GM21528 (cell line): ENCODE measurements at regions not wholly inside any gene's neighbourhood (a gene's known extent, or its start where the extent isn't known, plus 50 kb on each side); places are given as distances from the start of the nearest gene placed in this dataset.

Experiments used
- ATAC-seq: cut with Tn5 transposase; IDR thresholded peaks from one replicate; pipeline ENCODE4 v1.9.1; 2021; ENCODE audit warnings: mild to moderate bottlenecking, moderate library complexity; ENCODE audit not compliant: unreplicated experiment, low FRiP score

DNA sequence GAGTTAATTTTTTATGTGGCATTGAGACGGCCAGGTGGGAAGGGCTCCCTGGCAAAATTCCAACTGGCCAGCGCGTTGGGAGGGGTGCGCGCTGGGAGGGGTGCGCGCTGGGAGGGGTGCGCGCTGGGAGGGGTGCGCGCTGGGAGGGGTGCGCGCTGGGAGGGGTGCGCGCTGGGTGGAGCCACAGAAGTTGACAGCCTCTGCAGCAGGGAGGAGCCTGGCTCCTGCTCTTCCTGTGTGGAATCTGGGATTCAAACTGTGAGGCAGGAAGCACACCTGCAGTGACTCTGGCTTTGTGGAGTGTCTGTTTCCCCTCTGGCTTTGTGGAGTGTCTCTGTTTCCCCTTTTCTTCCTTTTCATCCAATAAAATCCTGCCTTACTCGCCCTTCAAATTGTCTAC is 147.9 kb upstream of the CBLN2 start:
- ATAC-seq, result no peak

DNA sequence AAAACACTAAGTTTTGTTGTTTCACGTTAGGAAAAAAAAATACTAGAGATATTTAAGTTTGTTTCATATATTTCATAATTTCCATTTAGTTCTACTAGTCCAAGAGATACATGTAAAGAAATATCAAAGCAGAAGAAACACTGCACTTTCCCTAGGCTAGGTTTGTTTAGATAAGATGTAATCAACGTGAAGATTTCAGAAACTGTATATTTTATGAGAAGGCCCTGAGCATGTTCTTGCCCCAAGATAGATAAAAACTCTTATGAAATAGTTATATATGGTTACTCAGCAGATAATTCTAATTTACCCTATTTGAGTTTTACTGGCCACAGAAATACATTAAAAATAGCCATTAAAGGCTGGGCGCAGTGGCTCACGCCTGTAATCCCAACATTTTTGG is 143.6 kb upstream of the CBLN2 start:
- no peak for ATAC-seq

DNA sequence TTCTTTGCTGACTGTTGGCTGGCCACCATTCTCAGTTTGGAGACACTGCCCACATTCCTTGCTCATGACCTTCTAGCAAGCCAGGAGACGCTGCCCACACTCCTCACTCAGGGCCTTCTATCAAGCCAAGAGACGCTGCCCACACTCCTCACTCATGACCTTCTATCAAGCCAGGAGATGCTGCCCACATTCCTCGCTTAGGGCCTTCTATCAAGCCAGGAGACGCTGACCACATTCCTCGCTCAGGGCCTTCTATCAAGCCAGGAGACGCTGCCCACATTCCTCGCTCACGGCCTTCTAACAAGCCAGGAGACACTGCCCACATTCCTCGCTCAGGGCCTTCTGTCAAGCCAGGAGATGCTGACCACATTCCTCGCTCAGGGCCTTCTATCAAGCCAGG is 131.3 kb upstream of the CBLN2 start:
- no peak for ATAC-seq

DNA sequence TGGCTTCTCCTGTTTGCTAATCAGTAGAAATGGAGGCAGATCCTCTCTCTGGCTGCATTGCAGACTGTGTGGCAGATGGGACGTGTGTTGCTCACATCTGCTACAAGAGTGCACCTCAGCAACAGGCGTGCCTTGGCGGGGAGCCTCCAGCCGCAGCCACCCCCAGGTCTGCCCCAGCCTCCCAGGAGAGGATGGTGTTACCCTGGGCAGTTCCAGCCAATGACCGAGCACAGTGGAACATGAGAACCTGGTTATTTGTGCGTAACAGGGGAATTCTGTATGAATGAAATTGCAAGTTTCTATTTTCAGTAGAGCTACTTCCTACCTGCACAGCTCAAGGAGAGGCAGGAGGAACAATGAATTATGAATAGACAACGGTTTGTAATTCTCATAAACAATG is 130.6 kb upstream of the CBLN2 start:
- peak; percentile 90 for ATAC-seq

DNA sequence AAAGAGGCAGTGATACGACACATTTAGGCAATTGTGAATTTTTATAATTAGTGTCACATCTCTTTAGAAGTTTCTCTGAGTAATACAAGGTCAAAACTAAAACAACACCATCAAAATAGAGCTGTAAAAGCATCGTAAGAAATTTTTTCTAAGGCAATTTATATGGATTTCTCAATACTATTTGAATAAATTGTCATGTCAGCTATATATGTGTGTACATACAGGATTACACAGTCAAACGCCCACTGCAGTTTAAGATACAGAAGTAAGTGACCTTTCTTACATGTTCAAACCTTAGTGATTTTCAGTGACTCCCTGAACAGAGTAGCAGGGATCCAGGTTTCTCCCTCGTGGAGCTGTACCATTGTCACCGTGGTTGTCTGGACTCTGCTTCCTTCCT is 129.1 kb upstream of the CBLN2 start:
- ATAC-seq, result no peak

DNA sequence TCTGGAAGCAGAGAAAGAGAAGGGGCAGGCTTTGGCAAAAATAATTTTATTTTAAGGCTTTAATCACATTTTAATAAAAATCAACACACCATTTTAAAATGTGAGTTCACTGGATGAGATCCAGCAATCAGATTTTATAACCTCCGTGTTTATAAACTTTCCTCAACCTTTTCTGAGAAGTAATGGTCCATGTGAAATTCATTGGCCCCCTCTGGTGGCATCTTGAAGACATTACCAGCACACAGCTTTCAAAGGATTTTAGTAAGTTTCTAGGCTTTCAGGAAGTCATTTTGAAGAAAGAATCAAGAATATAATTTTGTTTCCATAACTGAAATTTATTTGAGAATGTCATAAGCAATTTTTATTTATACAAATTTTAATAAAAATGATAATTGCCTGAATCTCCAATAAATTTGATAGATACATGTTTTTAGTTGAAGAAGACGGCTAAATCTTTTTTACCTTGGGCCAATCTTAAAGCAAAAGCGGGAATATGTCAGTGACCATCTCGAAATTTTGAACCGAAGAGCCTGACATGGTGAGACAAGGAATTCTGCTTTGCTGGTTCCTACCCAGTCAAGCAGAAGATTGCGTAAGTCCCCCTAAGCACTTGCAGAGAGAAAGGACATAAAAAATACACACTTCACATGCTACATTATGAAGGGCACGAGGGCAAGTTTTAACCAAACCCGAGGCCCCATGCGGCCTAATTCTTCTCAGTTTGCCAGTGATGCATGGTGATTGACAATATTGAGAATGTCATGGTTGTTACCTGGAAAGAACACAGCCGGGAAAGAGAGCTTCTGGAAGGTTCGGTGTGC is 128.4 kb upstream of the CBLN2 start:
- peak; percentile 60 for ATAC-seq

DNA sequence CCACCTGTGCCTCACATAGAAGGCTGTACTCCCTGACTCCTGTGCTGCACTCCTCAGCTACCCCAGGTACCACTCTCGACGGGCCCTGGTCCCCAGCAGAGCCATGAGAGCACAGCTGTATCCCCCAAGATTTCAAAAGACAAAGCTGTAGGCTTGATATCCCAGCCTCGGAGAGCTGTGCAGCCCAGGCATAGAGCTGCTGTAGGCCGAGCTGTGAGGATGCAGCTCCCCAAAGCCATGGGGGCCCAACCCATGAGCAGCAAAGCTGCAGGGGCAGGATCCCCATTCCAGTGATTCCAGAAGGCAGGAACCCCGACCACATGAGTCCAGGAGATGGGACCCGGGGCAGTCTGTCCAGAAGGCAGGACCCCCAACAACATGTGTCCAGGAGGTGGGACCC is 123.8 kb upstream of the CBLN2 start:
- no peak for ATAC-seq

DNA sequence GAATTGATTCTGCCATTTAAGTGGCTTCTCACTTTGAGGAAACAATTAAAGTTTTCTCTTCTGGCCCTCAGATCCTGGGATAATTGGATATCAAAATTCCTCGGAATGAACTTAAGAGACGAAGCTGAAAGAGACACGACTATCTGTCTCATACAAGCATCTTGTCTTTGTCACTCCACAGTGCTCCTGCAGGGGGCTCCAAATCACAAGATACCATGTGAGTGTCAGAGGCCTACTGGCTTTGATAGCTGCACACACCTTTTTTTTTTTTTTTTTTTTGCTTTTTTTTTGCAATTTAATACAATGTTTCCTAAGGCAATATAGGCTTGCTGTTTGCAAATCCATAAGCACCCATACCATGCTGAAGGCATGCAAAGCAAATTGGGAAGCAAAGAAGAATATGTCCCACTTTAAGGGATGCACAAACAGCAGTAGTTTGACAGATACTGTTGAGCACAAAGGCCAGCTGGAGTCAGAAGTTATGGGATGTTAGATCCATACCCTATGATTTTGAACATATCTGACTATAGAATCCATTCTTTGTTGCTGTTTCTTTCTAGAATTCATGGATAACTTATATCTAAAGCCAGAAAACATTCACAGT is 109.0 kb upstream of the CBLN2 start:
- peak; percentile 96 for ATAC-seq

DNA sequence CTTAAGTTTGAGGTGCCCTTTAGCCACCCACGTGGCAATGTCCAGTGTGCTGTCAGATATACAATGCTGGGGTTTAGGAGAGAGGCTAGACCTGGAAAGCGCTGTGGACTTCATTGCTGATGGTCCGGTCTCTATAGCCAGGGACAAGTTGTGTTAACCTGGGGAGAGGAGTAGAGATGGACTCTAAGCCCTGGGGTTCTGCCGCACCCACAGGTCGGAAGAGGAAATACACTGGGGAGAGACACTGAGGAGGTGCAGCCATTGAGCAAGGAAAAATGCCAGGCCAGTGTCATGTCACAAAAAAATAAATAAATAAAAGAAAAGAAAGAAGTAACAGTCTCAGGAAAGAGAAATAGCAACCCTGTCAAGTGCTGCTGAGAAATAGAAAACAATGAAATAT is 106.9 kb upstream of the CBLN2 start:
- ATAC-seq, result no peak

DNA sequence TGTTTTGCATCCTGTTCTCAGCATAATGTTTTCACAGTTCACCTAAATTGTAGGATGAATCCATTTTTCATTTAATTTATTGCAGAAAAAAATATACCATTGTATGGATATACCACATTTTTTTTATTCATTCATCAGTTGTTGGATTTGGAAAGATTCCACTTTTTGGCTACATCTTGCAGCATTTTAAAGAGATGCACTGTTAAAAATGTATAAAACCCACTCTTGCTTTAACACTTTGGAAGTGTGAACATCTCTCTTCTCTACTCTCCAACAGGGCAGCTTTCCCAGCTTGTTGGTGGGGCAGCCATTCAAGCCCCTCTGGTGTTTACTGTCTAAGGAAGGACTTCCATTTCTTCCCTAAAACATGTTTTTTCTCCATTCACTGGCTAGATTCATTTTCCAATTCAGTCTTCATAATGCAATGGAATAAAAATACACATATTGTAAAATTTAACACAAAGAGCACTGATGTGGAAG is 104.4 kb upstream of the CBLN2 start:
- ATAC-seq, result no peak

DNA sequence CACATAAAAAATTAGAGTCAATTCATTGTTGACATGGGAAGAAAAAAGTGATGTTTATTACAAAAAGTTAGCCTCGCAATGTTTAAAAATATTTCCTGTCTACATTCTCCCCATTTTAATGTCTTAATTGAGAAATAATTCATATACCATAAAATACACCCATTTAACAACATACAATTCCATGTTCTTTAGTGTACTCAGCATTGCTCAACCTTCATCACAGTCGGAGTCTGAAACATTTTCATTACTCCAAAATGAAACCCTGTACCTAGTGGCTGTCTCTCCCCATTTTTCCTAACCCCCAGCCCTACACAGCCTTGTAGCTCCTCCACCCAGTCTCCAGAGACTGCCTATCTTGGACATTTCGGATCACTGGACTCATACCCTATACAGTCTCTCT is 103.9 kb upstream of the CBLN2 start:
- no peak for ATAC-seq

DNA sequence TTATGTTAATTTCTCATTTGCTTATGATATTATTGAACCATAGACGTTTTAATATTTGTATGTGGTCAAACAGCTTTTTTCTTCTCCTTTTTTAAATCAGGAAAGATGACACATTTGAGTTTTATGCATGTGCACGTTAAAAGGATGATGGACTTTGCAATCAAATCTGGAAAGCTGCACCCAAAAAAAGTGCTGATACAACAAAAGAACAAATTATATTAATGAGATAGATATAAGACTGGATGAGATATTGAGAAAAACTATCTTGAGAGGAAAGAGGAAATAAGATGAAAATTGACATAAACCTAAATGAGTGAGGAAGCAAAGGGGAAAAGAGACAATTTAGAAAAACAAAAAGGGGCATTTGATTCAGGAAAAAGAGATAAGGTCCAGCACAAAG is 96.4 kb upstream of the CBLN2 start:
- no peak for ATAC-seq

DNA sequence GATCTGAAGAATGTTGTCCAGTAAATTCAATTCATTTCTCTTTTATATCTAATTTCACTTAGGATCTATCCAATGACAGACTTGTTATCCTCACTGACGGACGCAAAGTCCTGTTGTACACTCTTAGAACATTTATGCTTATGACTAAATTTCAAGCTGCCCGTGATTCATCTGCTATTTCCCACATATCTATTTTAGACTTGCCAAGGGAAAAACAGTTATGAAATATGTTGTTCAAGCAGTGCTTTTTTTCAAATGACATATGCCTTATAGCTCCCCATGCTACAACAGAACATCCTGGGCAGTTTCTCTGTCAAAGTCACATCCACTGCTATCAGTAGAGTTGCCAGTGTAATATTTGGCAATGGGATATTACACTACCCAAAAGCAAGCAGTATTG is 94.2 kb upstream of the CBLN2 start:
- no peak for ATAC-seq

DNA sequence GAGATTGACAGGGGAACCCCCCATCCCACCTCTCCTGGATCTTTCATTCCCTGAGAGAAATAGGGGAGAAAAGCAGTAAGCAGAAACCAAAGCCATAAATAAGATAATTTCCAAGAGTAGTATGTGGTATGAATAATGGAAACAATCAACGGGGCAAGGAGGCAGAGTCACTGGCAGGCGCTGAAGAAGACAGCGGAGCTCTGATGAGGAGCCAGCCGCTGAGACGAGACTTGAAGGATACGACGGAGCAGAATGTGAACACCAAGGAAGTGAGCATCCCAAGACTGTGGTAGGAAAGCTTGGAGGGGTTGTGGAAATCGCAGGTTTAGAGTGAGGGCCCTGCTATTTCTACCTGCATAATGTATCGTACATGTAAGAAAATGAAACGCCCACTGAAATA is 93.6 kb upstream of the CBLN2 start:
- ATAC-seq, result no peak

DNA sequence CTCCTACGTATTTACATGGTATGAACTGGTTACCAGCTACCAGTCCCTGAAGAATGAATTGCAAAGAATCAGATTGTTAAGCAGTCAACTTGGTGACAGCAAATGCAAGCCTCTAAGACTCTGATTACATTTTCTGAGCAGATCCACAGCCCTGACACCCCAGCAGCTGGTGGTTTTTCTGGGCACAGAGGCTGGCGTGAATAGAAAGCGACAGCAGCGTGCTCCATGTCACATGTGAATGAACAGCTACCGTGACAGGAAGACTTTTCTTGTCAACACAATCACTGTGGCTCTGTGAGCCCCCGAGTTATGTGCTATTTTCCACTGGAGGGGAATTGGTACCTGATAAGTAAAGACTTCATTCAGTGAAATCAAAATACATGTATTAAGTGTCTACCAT is 93.2 kb upstream of the CBLN2 start:
- no peak for ATAC-seq

DNA sequence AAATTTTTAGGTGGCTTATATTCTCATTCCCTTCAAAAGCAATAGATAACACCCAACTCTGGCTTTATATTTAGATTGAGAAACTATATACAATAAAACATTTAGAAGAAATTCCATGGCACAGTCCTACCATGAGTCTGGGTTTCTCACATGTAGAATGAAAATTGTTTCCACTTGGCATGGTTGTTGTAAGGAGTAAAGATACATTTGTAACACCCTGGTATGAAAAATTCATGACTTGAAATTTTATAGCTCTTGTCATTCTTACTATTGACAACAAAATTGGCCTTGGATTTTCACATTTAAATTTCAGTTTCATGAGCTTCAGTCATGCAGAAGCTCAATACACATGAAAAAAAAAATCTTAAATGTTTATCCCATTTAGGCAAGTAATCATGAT is 92.5 kb upstream of the CBLN2 start:
- ATAC-seq, result no peak

DNA sequence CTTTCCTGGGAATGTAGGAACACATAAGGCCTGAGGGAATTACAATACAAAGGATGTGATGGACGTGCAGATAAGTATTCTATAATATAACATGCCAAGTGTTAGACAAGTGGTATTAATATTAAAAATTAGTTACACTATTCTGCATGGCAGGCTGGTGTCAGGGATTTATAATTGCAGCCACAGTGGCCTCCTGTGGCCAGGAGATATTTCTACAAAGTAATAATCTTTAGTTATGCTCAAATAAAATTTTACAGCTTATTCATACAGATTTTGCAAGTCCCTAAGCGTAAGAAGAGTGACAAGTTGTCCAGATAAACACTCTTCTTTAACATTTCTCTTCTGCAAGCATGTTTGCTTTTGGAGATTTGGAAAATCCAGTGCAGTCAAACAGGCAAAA is 90.4 kb upstream of the CBLN2 start:
- ATAC-seq, result no peak

DNA sequence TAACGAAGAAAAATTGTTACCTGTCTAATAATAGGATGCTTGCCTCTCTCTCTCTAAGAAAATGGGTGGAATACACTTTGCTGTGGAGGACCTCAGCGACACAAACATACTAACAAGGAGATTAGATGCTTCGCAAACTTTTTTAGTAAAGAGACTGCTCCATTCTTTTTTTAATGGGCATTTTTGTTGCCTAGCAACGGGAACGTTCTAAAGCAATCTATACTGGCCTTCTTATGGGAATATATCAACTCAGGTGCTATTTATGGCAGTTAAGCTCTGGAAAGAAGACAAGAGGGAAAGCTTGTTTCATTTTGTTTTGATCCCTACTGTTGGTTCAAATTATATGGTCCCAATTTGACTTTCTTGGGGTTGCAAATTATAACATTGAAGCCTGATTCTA is 86.8 kb upstream of the CBLN2 start:
- no peak for ATAC-seq

DNA sequence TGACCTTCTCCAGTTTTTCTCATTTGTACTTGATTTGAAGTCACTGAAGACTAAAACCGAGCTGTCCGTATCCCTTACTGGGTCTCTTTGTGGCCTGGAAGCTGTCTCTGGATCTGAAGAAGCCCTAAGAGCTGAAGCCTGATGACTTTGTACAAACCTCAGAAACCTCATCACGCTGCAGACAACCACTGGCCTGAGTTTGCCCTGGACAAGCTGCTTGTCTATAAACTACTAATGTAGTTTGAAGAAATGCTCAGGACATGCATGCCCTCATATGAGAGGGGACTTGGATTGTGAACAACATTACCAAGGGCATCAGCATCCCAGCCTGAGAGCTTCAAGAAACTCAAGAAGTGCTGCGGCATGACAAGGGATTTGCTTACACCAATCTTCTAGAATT is 79.3 kb upstream of the CBLN2 start:
- no peak for ATAC-seq

DNA sequence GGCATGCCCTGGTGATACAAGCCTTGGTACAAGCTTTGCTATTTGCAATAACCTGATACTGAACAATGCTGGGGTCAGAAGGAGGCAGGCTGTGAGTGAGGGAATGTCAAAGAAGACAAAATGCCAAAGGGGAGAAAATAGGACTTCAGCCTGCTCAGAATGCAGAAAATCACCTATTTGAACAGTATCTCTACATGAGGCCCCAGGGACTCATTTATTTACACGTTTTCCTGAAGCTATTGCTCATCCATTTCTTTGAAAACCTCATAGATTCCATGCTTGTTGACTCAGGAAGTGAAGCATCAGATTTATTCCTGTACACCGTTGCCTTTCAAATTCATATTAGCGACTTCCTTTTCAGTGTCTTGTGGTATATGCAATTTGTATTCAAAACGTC is 69.4 kb upstream of the CBLN2 start:
- ATAC-seq, result no peak

DNA sequence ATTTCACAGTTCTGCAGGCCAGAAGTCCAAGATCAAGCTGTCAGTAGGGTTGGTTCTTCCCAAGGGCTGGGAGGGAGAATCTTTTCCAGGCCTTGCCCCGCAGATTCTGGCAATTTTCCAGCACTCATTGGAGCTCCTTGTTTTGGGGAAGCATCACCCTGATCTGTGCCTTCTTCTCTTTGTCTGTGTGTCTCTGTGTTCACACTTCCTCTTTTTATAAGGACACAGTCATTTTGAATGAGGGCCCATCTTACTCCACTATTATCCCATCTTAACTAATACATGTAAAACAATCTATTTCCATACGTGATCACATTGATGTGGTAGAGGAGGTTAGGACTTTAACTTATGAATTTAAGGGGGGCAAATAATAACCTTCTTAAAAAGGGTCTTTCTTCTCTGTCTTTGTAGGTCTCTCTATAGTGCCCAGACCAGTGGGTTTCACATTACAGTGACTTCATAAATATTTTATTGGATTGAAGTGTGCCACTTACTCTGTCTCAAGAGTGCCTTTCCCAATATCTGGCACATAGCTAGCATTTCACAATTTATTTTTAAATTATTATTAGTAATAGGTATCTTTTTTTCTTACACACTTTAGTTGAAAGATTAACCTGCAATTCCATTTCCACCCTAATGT is 68.9 kb upstream of the CBLN2 start:
- ATAC-seq, result peak; percentile 72

DNA sequence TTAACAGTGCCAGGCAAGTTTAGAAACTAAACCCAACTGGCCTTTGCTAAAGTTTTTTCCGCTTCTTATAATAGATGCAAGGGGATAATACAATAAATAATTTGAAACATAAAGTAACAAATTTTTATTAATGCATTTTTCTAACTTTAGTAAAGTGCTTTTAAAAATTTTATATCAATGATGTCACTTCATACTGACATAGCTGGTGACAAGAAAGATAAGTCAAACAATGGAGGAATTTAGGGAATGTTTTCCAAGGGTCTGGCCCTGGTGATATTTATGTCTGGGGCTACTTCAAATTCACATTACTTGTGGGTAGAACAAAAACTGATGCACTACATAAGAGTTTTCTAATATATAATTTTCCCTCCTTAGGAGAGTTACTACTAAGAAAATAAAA is 61.2 kb upstream of the CBLN2 start:
- ATAC-seq, result no peak
